GM12878 (cell line): ENCODE measurements at regions not wholly inside any gene's neighbourhood (a gene's known extent, or its start where the extent isn't known, plus 50 kb on each side); places are given as distances from the start of the nearest gene placed in this dataset.

ENCODE experiments used
- CHD1 ChIP-seq: IDR thresholded peaks from 2 replicates; pipeline ENCODE4 v1.6.1; 2012; ENCODE audit warnings: low read depth, low read length, improper control_type of control experiment
- CTCF ChIP-seq, 3 experiments: IDR thresholded peaks in 2 of 3; conservative IDR thresholded peaks in 1 of 3; 2 replicates each; pipeline ENCODE4 v1.5.1; 2011; ENCODE audit warnings: low read depth in 3 of 3, low read length in 3 of 3, mild to moderate bottlenecking in 3 of 3, control low read depth in 2 of 3, moderate library complexity in 2 of 3, inconsistent platforms in 1 of 3, mixed read lengths in 1 of 3; ENCODE audit not compliant: control insufficient read depth in 2 of 3, insufficient read depth in 1 of 3; ENCODE audit errors: extremely low read depth in 1 of 3
- EZH2 ChIP-seq: IDR thresholded peaks from 2 replicates; pipeline ENCODE4 v1.6.1; 2012; ENCODE audit warnings: low read depth, mild to moderate bottlenecking, control low read depth, inconsistent platforms, low read length, borderline replicate concordance; ENCODE audit not compliant: control insufficient read depth
- JUND ChIP-seq: IDR thresholded peaks from 2 replicates; pipeline ENCODE4 v1.6.1; 2012; ENCODE audit warnings: low read depth, mild to moderate bottlenecking, low read length, improper control_type of control experiment, moderate library complexity
- KDM1A ChIP-seq: fragments of 200-600 bp; sonication (generic); IDR thresholded peaks from 2 replicates; pipeline ENCODE4 v1.6.1; 2016; ENCODE audit warnings: borderline replicate concordance
- NFIC ChIP-seq: IDR thresholded peaks from 2 replicates; pipeline ENCODE4 v1.6.1; 2012; ENCODE audit warnings: low read depth, mild to moderate bottlenecking, inconsistent platforms, low read length, moderate library complexity
- POLR2AphosphoS2 ChIP-seq: IDR thresholded peaks from 2 replicates; pipeline ENCODE4 v1.6.1; 2011; ENCODE audit warnings: low read depth, mild to moderate bottlenecking, low read length, improper control_type of control experiment, moderate library complexity
- POLR2AphosphoS5 ChIP-seq: IDR thresholded peaks from 2 replicates; pipeline ENCODE4 v1.6.1; 2011; ENCODE audit warnings: mild to moderate bottlenecking, low read length, inconsistent platforms
- SMC3 ChIP-seq: IDR thresholded peaks from 2 replicates; pipeline ENCODE4 v1.6.1; 2011; ENCODE audit warnings: low read length, improper control_type of control experiment, borderline replicate concordance
- ZNF274 ChIP-seq: IDR thresholded peaks from one replicate; pipeline ENCODE4 v1.8.0; 2011; ENCODE audit not compliant: insufficient read length, insufficient read depth
- ZNF384 ChIP-seq: IDR thresholded peaks from 2 replicates; pipeline ENCODE4 v1.6.1; 2012; ENCODE audit warnings: low read depth, mild to moderate bottlenecking, low read length, improper control_type of control experiment, borderline replicate concordance
- TF ChIP-seq, protein P1 (sequence below): IDR thresholded peaks from 2 replicates; pipeline ENCODE4 v1.6.1; 2012; ENCODE audit warnings: low read depth, low read length, improper control_type of control experiment

DNA sequence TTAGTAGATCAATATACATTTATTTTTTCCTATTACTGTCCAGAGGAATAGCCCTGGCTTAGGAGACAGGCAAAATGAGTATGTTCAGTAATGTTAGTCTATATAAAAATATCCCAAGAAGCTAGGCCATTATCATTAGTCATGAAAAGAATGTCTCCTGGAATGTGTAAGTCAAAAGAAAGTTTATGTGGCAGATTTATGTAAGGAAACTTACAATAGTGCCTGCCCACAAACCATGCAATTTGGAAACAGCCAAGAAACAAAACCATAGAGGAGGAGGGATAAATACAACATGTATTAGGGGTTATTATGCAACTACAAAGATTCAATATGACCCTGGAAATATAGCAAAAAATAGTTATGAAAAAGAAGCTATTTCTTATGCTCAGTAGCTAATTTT is 96.3 kb downstream of the NOL4 start:
- TF ChIP-seq, protein P1, sequence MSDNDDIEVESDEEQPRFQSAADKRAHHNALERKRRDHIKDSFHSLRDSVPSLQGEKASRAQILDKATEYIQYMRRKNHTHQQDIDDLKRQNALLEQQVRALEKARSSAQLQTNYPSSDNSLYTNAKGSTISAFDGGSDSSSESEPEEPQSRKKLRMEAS = no peak
- TF ChIP-seq JUND = no peak
- TF ChIP-seq CTCF (IDR thresholded peaks at IDR 0.05 in 2 of 3, conservative IDR thresholded peaks at IDR 0.05 in 1 of 3; ENCODE audit: control insufficient read depth in 2 of 3, extremely low read depth in 1 of 3, insufficient read depth in 1 of 3, low read depth in 3 of 3, low read length in 3 of 3) = no peak
- no peak for TF ChIP-seq NFIC
- TF ChIP-seq CHD1 = no peak
- TF ChIP-seq EZH2 = no peak
- no peak for TF ChIP-seq POLR2AphosphoS5
- no peak for TF ChIP-seq SMC3
- no peak for TF ChIP-seq ZNF384
- TF ChIP-seq POLR2AphosphoS2 = no peak
- no peak for TF ChIP-seq ZNF274
- TF ChIP-seq KDM1A = no peak
